PFSK-1 (cell line): ENCODE measurements at regions not wholly inside any gene's neighbourhood (a gene's known extent, or its start where the extent isn't known, plus 50 kb on each side); places are given as distances from the start of the nearest gene placed in this dataset.

Experiments used
- FOXP2 ChIP-seq: optimal IDR thresholded peaks from 2 replicates; pipeline ENCODE3; 2011; ENCODE audit warnings: borderline replicate concordance, control low read depth, inconsistent platforms; ENCODE audit not compliant: insufficient read depth; ENCODE audit errors: extremely low read length, extremely low read depth
- POLR2AphosphoS5 ChIP-seq: IDR thresholded peaks from 2 replicates; pipeline ENCODE4 v1.6.1; 2012; ENCODE audit warnings: low read depth, mild to moderate bottlenecking, control low read depth, low read length, moderate library complexity
- TF ChIP-seq, protein P1 (sequence below), 2 experiments: IDR thresholded peaks; 2 replicates each; pipeline versions ENCODE4 v1.6.1 to v1.8.0; 2011 to 2012; ENCODE audit warnings: low read depth in 2 of 2, low read length in 2 of 2, control low read depth in 1 of 2, inconsistent platforms in 1 of 2, mild to moderate bottlenecking in 1 of 2, moderate library complexity in 1 of 2; ENCODE audit not compliant: insufficient read depth in 1 of 2

DNA sequence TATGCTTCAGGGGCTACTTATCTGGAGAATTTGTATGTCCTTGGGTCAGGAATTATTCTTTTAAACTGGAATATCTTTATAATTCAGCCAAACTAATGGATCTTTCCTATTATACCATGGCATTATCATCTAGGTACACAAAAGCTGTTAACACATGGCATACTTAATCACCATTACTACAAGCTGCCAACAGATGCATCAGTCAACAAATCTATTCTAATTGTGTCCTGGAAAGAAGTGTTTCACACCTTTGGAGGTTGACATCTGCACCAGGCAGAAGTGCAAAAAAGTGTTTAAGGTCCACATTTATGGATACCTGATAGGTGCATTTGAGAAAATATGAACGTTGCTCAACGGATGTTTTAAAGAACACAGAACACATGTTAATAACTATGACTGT lies 470.2 kb upstream of the ADGRL2 start:
- TF ChIP-seq POLR2AphosphoS5: no peak
- TF ChIP-seq, protein P1, sequence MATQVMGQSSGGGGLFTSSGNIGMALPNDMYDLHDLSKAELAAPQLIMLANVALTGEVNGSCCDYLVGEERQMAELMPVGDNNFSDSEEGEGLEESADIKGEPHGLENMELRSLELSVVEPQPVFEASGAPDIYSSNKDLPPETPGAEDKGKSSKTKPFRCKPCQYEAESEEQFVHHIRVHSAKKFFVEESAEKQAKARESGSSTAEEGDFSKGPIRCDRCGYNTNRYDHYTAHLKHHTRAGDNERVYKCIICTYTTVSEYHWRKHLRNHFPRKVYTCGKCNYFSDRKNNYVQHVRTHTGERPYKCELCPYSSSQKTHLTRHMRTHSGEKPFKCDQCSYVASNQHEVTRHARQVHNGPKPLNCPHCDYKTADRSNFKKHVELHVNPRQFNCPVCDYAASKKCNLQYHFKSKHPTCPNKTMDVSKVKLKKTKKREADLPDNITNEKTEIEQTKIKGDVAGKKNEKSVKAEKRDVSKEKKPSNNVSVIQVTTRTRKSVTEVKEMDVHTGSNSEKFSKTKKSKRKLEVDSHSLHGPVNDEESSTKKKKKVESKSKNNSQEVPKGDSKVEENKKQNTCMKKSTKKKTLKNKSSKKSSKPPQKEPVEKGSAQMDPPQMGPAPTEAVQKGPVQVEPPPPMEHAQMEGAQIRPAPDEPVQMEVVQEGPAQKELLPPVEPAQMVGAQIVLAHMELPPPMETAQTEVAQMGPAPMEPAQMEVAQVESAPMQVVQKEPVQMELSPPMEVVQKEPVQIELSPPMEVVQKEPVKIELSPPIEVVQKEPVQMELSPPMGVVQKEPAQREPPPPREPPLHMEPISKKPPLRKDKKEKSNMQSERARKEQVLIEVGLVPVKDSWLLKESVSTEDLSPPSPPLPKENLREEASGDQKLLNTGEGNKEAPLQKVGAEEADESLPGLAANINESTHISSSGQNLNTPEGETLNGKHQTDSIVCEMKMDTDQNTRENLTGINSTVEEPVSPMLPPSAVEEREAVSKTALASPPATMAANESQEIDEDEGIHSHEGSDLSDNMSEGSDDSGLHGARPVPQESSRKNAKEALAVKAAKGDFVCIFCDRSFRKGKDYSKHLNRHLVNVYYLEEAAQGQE (IDR thresholded peaks at IDR 0.05; ENCODE audit: insufficient read depth in 1 of 2, low read depth in 2 of 2, low read length in 2 of 2): no peak
- TF ChIP-seq FOXP2: no peak
